ENCODE measurements at regions not wholly inside any gene's neighbourhood (a gene's known extent, or its start where the extent isn't known, plus 50 kb on each side); places are given as distances from the start of the nearest gene placed in this dataset. TPM values are rescaled to one million over a fixed set of nuclear protein-coding genes. Genes with fewer than 3 reads are reported as not detected.
"Not testable (repeated sequence)": the region's sequence is repeated elsewhere in the genome, so short reads cannot be mapped to it uniquely, and the experiment has no call there.

DNA sequence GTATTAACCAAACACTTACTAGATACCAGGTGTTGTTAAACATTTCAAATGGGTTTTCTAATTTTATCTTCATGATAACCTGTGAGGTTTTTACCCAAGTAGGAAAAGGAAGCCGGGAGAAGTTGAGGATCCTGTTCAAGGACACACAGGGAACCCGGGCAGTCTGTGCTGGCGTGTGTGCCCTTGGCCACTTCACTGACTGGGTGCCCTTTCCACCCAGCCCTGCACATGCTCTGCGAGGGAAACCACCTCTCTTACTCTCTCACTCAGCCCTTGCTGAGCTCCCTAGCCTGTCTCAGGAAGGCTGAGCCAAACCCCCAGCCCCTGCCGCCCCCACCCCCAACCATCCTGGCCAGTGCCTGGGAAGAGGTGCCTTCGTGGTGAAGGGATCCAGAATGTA is 51.8 kb downstream of the TEX44 start:
- no peak for DNase-seq (ENCODE audit: low spot score)

DNA sequence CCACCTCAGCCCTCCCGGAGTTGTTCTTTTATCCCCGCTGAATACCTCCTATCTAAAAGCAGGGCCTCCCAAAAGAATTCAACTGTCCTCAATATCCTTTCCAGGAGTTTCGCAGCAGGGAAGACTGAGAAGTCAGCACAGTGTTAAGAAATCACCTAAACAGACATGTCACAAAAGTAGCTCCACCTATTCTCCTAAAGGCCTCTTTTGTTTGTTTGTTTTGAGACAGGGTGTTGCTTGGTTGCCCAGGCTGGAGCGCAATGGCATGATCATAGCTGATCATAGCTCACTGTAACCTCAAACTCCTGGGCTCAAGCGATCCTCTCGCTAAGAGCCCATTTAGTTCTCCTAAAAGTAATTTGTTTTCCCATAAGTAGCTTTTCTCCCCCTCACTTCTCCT is 53.8 kb downstream of the TEX44 start:
- DNase-seq (ENCODE audit: low spot score): peak; percentile 67

- DNase-seq (ENCODE audit: low spot score): peak; percentile 94
Observed at GRCh38 chr2:231648579-231649174, 56.0 kb downstream of the TEX44 start.

DNA sequence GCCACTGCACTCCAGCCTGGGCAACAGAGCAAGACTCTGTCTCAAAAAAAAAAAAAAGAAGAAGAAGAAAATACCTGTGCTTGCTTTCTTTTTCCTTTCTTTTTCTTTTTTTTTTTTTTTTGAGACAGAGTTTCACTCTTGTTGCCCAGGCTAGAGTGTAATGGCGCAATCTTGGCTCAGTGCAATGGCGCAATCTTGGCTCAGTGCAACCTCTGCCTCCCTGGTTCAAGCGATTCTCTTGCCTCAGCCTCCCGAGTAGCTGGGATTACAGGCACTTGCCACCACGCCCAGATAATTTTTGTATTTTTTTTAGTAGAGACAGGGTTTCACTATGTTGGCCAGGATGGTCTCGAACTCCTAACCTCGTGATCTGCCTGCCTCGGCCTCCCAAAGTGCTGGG is 56.8 kb upstream of the PTMA start:
- not testable (repeated sequence) for DNase-seq (ENCODE audit: low spot score)

GRCh38 chr2:231655488-231655887 is 52.8 kb upstream of the PTMA start:
- DNase-seq (ENCODE audit: low spot score): no peak

DNA sequence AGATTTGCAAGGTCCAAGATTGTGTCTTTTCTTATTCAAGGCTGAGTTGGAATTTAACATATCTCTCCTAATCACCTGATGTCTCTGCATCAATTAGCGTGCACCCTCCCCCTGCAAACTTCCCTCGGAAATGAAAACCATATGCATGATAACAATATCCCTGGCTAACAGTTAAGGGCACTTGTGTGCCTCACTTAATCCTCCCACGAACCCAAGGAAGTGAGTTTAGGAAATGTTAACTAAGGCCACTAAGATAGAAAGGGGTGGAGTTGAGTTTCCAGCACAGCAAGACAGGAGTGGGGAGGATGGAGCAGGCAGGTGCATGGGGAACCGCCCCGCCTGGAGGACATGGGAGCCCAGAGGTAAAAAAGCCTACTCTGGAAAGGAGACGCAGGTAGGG is 52.4 kb upstream of the PTMA start:
- DNase-seq (ENCODE audit: low spot score): no peak

Small RNA genes in the stretch of these regions (small RNA-seq; reads per million reads assigned to genes)
- not detected for gene RN7SL499P

Measured in HT-29 (cell line).